ENCODE measurements at regions not wholly inside any gene's neighbourhood (a gene's known extent, or its start where the extent isn't known, plus 50 kb on each side); places are given as distances from the start of the nearest gene placed in this dataset.
"Not testable (repeated sequence)": the region's sequence is repeated elsewhere in the genome, so short reads cannot be mapped to it uniquely, and the experiment has no call there.

- DNase-seq = no peak
Measured at GRCh38 chr2:126253669-126254068, 402.3 kb upstream of the GYPC start.

- no peak for DNase-seq
Measured at GRCh38 chr2:126264625-126265024, 391.3 kb upstream of the GYPC start.

- DNase-seq = no peak
Measured at GRCh38 chr2:126269911-126270310, 386.0 kb upstream of the GYPC start.

- no peak for DNase-seq
Measured at GRCh38 chr2:126270587-126270986, 385.4 kb upstream of the GYPC start.

GRCh38 chr2:126272401-126272800, 383.6 kb upstream of the GYPC start:
- DNase-seq = no peak

- no peak for DNase-seq
Measured at GRCh38 chr2:126275098-126275497, 380.9 kb upstream of the GYPC start.

- DNase-seq = not testable (repeated sequence)
Measured at GRCh38 chr2:126276268-126276667, 379.7 kb upstream of the GYPC start.

GRCh38 chr2:126288362-126288761, 367.6 kb upstream of the GYPC start:
- DNase-seq = no peak

GRCh38 chr2:126293962-126294361, 362.0 kb upstream of the GYPC start:
- DNase-seq = not testable (repeated sequence)

GRCh38 chr2:126299469-126299976, 356.4 kb upstream of the GYPC start:
- DNase-seq = no peak

- no peak for DNase-seq
Measured at GRCh38 chr2:126300348-126300747, 355.6 kb upstream of the GYPC start.

- DNase-seq = no peak
Measured at GRCh38 chr2:126302043-126302442, 353.9 kb upstream of the GYPC start.

GRCh38 chr2:126303113-126303512, 352.8 kb upstream of the GYPC start:
- no peak for DNase-seq

GRCh38 chr2:126304154-126304553, 351.8 kb upstream of the GYPC start:
- DNase-seq = no peak

GRCh38 chr2:126306539-126306938, 349.4 kb upstream of the GYPC start:
- DNase-seq = no peak

GRCh38 chr2:126307740-126308139, 348.2 kb upstream of the GYPC start:
- no peak for DNase-seq

GRCh38 chr2:126309185-126309584, 346.8 kb upstream of the GYPC start:
- no peak for DNase-seq

- DNase-seq = no peak
Measured at GRCh38 chr2:126312579-126312978, 343.4 kb upstream of the GYPC start.

GRCh38 chr2:126315828-126316227, 340.1 kb upstream of the GYPC start:
- DNase-seq = no peak

- DNase-seq = no peak
Measured at GRCh38 chr2:126317790-126318431, 338.0 kb upstream of the GYPC start.

GRCh38 chr2:126322342-126322741, 333.6 kb upstream of the GYPC start:
- no peak for DNase-seq

GRCh38 chr2:126325202-126325601, 330.8 kb upstream of the GYPC start:
- no peak for DNase-seq

GRCh38 chr2:126329173-126329572, 326.8 kb upstream of the GYPC start:
- no peak for DNase-seq

GRCh38 chr2:126342457-126342856, 313.5 kb upstream of the GYPC start:
- no peak for DNase-seq

- no peak for DNase-seq
Measured at GRCh38 chr2:126343136-126343535, 312.8 kb upstream of the GYPC start.
